PC-9 (cell line): ENCODE measurements at regions not wholly inside any gene's neighbourhood (a gene's known extent, or its start where the extent isn't known, plus 50 kb on each side); places are given as distances from the start of the nearest gene placed in this dataset.

Source experiments
- BruUV-seq: library from RNA; stranded (reverse); fragments of 400-500 nt; replicated peaks from 2 replicates; lab custom pipeline; 2021; lab: Mats Ljungman, UMichigan
- CTCF ChIA-PET: fragments of 300-600 bp; sonication (Branson Sonifier 250); formaldehyde crosslinking; loops from one replicate; lab custom pipeline; 2022; ENCODE audit warnings: antibody characterized with exemption; lab: Charles Lee
- POLR2A ChIA-PET: fragments of 300-600 bp; sonication (Branson Sonifier 250); formaldehyde crosslinking; loops from one replicate; lab custom pipeline; 2022; ENCODE audit warnings: antibody characterized with exemption; ENCODE audit not compliant: unreplicated experiment; lab: Charles Lee
- DNase-seq, 2 experiments: peaks; one replicate each; pipeline versions ENCODE4 v3.0.0 to v3.0.0-alpha.2; 2015 to 2022; ENCODE audit warnings: mixed read lengths in 1 of 2
- H2AFZ ChIP-seq: fragments of 200-600 bp; sonication (generic); 2 replicates; pipeline ENCODE4 v1.8.1; 2017; ENCODE audit warnings: antibody characterized with exemption
- H3F3A ChIP-seq: fragments of 200-600 bp; sonication (generic); 2 replicates; pipeline ENCODE4 v1.8.1; 2017; ENCODE audit warnings: antibody characterized with exemption, mild to moderate bottlenecking, low read depth; ENCODE audit not compliant: insufficient read depth
- H3K27ac ChIP-seq: fragments of 200-600 bp; sonication (generic); 2 replicates; pipeline ENCODE4 v1.6.1; 2016; ENCODE audit warnings: mixed run types
- H3K27me3 ChIP-seq: fragments of 200-600 bp; sonication (generic); 2 replicates; pipeline ENCODE4 v1.6.1; 2016; ENCODE audit warnings: low read depth, mixed run types; ENCODE audit not compliant: insufficient read depth
- H3K36me3 ChIP-seq: fragments of 200-600 bp; sonication (generic); 2 replicates; pipeline ENCODE4 v1.6.1; 2016; ENCODE audit warnings: low read depth, mixed run types
- H3K4me1 ChIP-seq: fragments of 200-600 bp; sonication (generic); replicated peaks from 2 replicates; pipeline ENCODE4 v1.6.1; 2016; ENCODE audit warnings: mixed run types; ENCODE audit not compliant: insufficient read depth
- H3K4me2 ChIP-seq: fragments of 200-600 bp; sonication (generic); 2 replicates; pipeline ENCODE4 v1.6.1; 2017; ENCODE audit warnings: mixed run types
- H3K4me3 ChIP-seq: fragments of 200-600 bp; sonication (generic); 2 replicates; pipeline ENCODE4 v1.6.1; 2016; ENCODE audit warnings: mixed run types
- H3K79me2 ChIP-seq: fragments of 200-600 bp; sonication (generic); 2 replicates; pipeline ENCODE4 v1.6.1; 2017; ENCODE audit warnings: low read depth, mixed run types
- H3K9me2 ChIP-seq: fragments of 200-600 bp; sonication (generic); 2 replicates; pipeline ENCODE4 v1.8.1; 2017; ENCODE audit warnings: mild to moderate bottlenecking; ENCODE audit not compliant: insufficient read depth
- H3K9me3 ChIP-seq: fragments of 200-600 bp; sonication (generic); 2 replicates; pipeline ENCODE4 v1.8.1; 2016; ENCODE audit warnings: low read depth; ENCODE audit not compliant: insufficient read depth
- H4K20me1 ChIP-seq: fragments of 200-600 bp; sonication (generic); 2 replicates; pipeline ENCODE4 v1.8.1; 2017; ENCODE audit not compliant: insufficient read depth
- EZH2 ChIP-seq: fragments of 200-600 bp; sonication (generic); IDR thresholded peaks from 2 replicates; pipeline ENCODE4 v1.8.0; 2017; ENCODE audit warnings: antibody characterized with exemption, low read depth
- intact Hi-C: fragments of 100-400 bp; cut with micrococcal nuclease; formaldehyde crosslinking; loops from one replicate; pipeline ENCODE4 v1.10.0; 2022; ENCODE audit not compliant: unreplicated experiment
- TF ChIP-seq, protein P1 (sequence below): fragments of 200-600 bp; sonication (generic); conservative IDR thresholded peaks from 2 replicates; pipeline ENCODE4 v1.6.1; 2017; ENCODE audit warnings: mixed run types, antibody characterized with exemption, mild to moderate bottlenecking, moderate library complexity

DNA sequence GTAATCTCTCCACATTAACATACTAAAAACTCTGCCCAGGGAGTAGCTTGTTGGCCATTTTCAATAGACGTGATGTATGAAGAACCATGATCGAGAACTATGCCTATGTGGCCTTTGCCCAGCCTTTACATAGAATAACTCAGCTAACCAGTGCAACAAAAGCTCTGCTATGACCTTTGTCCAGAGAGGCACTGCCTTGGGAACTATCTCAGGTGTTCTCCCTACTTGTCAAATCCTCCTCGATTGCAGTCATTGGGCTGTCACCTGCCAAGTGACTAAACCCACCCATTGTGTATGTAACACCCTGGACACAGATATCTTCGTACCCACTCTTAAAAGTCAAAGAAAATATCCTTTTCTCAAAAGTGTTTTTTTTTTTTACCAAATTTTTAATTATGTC lies 610.3 kb upstream of the GALNTL6 start:
- Histone ChIP-seq H2AFZ (no peak overlapping the region), H3K79me2 (no peaks in the 10 kb centered on the region)
- POLR2A ChIA-PET, result no interaction called here

DNA sequence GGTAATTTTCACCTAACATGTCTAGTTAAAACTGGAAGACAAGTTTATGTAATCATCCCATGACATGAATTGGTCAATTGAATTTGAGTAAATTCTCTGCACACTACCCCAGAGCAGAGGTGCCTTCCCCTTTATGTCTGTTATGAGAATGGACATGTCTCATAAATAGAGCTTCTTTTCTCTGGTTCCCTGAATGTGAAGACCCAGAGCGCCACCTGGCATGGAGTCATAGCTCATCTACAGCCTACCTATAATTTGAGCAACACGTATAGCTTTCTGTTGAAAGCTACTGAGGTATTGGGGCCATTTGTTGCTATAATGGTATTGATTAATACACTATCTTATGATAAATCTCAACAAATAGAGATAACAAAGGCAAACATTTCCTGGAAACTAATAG lies 626.5 kb upstream of the GALNTL6 start:
- Histone ChIP-seq H3K27ac (no peak overlapping the region), H4K20me1 (no peaks in the 10 kb centered on the region), H3K4me3 (no peak overlapping the region), H2AFZ (no peak overlapping the region), H3K36me3 (no peaks in the 10 kb centered on the region), H3K4me1 (no peaks in the 10 kb centered on the region), H3K9me2 (no peaks in the 10 kb centered on the region), H3K79me2 (no peaks in the 10 kb centered on the region), H3K4me2 (no peak overlapping the region), H3F3A (no peaks in the 10 kb centered on the region), H3K27me3 (no peaks in the 10 kb centered on the region), H3K9me3 (no peaks in the 10 kb centered on the region)
- no peak for DNase-seq
- TF ChIP-seq, protein P1, sequence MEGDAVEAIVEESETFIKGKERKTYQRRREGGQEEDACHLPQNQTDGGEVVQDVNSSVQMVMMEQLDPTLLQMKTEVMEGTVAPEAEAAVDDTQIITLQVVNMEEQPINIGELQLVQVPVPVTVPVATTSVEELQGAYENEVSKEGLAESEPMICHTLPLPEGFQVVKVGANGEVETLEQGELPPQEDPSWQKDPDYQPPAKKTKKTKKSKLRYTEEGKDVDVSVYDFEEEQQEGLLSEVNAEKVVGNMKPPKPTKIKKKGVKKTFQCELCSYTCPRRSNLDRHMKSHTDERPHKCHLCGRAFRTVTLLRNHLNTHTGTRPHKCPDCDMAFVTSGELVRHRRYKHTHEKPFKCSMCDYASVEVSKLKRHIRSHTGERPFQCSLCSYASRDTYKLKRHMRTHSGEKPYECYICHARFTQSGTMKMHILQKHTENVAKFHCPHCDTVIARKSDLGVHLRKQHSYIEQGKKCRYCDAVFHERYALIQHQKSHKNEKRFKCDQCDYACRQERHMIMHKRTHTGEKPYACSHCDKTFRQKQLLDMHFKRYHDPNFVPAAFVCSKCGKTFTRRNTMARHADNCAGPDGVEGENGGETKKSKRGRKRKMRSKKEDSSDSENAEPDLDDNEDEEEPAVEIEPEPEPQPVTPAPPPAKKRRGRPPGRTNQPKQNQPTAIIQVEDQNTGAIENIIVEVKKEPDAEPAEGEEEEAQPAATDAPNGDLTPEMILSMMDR, result no peak
- TF ChIP-seq EZH2, result no peak
- intact Hi-C loops, result no loop called here
- ChIA-PET CTCF (no interaction called here), POLR2A (no interaction called here)
- BruUV-seq, result no TSS peak

More for the DNA sequence above, 610.3 kb upstream of the GALNTL6 start:
- no peak for TF ChIP-seq EZH2
- TF ChIP-seq, protein P1, result no peak
- Histone ChIP-seq H3K4me2 (no peak overlapping the region), H3K4me1 (no peaks in the 10 kb centered on the region), H3K27ac (no peak overlapping the region), H3K9me2 (no peaks in the 10 kb centered on the region), H3K36me3 (no peaks in the 10 kb centered on the region), H4K20me1 (no peaks in the 10 kb centered on the region), H3K27me3 (no peaks in the 10 kb centered on the region), H3K4me3 (no peak overlapping the region), H3F3A (no peaks in the 10 kb centered on the region), H3K9me3 (no peaks in the 10 kb centered on the region)
- DNase-seq, result no peak
- CTCF ChIA-PET, result no interaction called here
- intact Hi-C loops, result no loop called here
- no TSS peak for BruUV-seq

DNA sequence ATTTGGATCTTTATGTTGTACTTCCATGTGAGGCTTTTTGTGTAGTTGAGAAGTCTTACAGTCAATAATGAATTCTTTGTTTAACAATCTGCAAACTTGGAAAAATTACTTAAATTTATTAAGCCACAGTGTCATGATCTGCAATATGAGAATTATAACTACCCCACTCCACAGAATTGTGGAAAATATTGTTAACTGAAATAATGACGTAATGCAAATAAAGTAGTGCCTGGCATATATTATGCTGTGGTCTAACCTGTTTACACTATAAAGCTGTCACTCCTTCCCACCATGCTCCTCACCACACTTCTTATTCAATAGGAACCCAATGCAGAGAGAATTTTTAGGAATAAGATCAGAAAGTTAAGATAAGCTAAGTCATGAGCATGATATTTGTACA lies 632.1 kb upstream of the GALNTL6 start:
- no TSS peak for BruUV-seq
- intact Hi-C loops, result no loop called here
- CTCF ChIA-PET, result interaction anchor here (0.7 kb wide), 1 partner anchor 376 kb away, joined by 3 read pairs; no protein-coding TSS in a partner anchor

More for the DNA sequence above, 632.1 kb upstream of the GALNTL6 start:
- Histone ChIP-seq H4K20me1 (no peaks in the 10 kb centered on the region), H3K9me2 (no peaks in the 10 kb centered on the region), H3K4me2 (no peak overlapping the region), H3K9me3 (no peaks in the 10 kb centered on the region), H3F3A (no peaks in the 10 kb centered on the region), H3K27me3 (no peaks in the 10 kb centered on the region), H3K4me3 (no peak overlapping the region), H3K4me1 (no peaks in the 10 kb centered on the region), H3K27ac (no peak overlapping the region), H2AFZ (no peak overlapping the region), H3K36me3 (no peaks in the 10 kb centered on the region), H3K79me2 (no peaks in the 10 kb centered on the region)
- DNase-seq, result no peak
- POLR2A ChIA-PET, result no interaction called here
- TF ChIP-seq, protein P1, result no peak
- no peak for TF ChIP-seq EZH2
